Ecto neural progenitor cell (in vitro differentiated cells): ENCODE measurements at regions not wholly inside any gene's neighbourhood (a gene's known extent, or its start where the extent isn't known, plus 50 kb on each side); places are given as distances from the start of the nearest gene placed in this dataset.
A peak's percentile ranks its signal among the peaks of the same experiment; 100 is the strongest.

Source experiments
- DNase-seq: peaks from one replicate; pipeline ENCODE4 v3.0.0-alpha.2; 2018; ENCODE audit warnings: low spot score

DNA sequence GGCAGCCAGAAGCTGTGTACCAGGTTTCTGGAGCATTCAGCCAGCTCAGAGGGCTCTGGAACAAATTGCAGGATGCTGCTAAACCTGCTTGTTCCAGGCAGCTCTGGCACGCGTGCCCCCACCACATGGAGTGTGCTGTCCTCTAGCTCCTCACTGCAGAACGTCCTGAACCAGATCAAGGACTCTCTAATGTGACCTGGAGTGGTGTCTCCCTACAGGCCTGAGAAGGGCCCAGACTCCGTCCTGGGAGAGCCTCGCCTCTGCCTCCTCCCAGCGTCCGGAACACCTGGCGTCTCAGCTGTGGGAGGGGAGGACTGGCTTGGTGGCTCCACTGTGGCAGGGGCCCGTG, 115.6 kb upstream of the GPC1 start:
- peak; percentile 38 for DNase-seq

DNA sequence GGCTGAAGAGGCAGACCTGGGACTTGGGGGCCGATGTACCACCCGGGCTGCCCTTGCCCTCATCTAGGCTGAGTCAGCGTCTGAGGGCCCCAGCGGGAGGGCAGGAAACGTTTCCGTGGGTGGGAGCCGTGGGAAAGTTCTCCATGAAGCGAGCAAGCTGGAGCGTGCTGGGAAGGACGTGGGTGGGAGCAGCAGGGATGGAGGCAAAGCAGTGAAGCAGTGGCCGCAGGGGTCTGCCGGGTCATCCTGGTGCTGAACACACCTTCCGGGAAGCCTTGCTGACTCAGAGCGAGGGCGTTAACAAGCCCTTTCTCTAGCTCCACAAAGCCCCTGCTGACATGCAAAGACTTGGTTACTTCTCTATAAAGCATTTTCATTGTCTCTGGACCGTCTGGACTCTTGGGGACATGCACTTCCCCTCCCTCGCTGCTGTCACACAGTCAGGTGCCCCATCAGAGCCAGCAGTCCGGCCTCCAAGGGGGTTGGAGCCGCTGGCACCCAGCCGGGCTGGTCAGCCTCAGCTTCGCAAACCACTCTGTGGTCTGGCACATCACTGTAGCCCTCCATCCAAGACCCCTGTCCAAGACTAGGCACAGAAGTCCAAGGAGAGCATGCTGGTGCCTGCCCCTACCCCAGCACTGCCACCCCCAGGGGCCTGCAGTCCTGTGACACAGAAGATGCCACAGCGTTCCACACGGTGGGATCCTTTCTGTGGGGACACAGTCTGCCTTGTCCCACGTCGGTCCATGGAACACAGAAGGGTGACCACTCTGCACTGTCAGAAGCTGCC, 115.1 kb upstream of the GPC1 start:
- peak; percentile 45 for DNase-seq

DNA sequence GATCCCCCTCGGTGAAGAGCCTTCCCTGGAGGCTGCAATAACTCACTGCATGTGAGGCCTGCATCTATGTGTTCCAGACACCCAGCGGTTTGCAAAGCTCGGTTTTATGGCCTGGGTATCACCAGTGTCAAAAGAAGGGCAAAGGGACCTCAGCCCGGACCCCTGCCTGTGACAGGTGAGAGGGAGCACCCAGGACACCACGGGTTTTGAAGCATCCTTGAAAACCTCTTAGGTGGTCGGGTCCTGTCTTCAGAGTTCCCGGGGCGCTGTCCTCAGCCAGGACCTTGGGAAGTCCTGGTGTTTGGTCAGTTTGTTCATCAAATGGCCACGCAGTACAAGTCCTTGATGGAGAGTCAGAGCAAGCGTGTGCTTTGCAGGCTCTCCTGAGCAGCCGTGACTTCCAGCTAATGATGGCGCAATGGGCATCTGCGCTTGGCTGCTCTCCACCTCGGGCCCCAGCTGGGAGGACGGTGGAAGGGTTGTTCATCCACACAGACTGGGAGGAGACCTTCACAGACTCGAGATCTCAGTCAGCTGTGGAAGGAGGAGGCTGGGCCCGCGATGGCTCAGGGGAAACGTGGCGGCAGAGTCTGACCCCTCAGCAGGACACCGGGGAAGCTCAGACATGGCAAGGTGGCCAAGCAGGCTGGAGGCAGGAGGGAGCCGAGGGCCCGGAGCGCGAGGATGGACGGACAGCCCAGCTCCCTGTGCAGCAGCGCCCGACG, 113.1 kb upstream of the GPC1 start:
- DNase-seq = peak; percentile 34

DNA sequence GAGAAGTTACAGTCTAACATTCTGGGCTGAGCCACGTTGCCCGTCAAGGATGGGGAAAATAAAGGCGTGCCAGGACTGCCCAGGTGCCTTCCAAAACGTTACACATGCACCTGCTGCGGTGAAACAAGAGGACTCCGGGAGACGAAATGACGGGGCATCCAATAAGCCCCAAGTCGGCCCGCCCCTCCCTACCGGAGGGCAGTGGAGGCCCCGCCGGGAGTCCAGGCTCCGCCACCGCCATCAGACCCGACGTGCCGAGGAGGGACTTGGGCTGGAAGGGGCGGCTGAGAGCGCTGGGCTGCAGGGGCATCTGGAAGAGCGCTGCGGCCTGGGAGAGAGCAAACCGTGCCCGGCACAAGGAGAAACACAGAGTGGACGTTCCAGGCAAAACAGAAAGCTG, 112.5 kb upstream of the GPC1 start:
- peak; percentile 29 for DNase-seq

DNA sequence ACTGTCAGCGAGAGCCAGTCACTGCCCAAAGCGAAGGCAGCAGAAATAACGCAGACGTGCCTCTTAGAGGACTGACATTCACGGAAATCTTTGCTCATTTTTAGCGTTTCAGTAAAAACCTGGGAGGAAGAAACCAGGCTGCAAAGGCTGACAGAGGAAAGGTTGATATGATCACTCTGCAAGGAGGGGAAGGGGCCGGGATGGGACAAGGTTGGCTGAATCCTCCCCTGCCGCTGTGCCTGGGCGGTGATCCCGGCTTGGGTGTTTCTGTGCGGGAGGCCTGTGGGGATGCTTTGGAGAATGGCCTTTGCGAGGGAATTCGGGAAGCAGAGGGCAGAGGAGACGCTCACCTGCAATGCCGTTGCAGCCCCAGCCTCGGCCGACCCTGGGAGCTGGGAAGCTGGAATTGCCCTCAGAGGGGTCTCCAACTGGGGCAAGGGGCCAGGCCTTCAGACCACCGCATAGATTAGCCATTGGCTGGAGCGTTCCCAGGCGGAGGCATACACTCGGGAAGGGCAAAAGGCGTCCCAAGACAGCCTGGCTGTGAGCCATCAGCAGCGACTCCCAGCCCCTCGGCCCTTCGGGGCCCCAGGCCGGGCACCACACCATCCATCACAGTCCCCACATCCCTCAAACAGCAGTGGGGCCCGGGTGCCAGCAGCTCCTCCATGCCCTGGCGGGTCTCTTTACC, 111.7 kb upstream of the GPC1 start:
- peak; percentile 19 for DNase-seq

DNA sequence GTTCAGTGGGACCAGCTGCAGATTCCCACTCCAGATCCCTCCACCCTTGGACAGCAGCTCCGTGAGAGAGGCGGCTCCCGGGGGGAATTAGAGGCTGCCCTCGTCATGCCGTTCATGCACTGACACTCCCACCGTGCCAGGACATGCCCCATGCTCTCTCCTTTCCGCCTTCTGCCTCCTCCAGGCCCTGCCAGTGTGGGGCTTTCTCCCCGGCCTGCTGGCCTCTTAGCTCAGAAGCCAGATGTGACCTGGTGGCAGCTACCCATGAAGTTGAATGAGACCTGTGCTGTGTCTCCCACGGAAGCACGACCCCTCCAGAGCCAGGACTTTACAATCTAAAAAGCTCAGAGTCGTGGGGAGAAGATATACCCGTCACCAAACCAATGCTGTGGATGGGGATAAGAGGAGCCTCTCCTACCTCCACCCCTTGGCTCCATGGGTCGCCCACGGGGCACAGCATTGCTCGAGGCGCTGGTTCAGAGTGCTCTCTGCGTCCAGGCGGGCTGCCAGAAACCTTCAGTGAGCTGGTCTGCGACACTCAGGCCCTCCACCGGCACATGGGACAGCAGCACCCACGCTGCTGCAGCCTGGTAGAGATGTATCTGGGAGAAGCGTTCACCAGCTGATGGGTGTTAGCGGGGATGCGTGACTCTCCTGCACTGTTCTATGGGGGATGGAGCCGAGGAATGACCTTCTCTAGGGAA, 111.0 kb upstream of the GPC1 start:
- DNase-seq = peak; percentile 43

DNA sequence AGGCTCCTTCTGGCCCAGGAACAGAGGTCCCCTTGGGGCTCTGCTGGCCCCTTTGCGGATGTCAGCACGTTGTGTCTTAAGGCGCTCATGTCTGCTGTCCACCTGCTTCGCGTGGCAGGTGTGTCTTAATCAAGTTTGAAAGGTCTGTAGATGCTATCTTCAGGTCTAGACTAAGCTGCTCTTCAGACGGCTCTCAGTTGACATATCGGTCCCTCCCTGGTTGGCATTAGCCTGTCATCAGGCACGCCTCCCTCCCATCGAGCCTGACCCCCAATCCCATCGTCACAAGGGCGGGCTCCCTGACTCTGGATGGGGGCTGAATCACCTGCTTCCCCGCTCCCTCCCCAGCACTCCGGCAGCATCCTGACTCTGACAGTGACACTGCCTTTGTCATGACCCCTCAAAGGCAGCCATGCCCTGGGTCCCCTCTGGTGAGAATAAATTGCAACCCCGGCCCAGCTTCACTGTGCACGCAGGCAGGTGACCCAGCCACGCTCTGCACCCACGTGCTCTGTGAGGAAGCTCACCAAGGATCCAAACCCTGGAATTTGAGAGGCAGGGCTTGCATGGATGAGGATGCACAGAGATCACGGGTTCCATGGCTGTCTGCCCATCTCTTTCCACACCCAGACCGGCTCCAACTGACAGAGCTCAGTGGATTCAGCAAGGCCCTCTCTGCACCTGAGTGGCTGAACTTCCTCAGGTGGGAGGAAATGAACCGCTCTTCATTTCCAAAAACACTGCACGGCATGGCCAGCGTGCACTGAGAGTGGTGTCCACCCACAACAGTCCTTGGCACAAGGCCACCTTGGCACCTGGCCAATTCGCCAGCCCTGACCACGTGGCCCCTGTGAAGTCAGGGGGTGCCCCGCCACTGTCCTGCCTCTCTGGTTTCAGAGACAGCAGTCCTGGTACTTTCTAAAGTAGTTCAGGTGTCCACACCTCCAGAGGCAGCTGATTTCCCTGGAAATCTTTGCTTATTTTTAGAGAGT, 110.2 kb upstream of the GPC1 start:
- DNase-seq = peak; percentile 27

DNA sequence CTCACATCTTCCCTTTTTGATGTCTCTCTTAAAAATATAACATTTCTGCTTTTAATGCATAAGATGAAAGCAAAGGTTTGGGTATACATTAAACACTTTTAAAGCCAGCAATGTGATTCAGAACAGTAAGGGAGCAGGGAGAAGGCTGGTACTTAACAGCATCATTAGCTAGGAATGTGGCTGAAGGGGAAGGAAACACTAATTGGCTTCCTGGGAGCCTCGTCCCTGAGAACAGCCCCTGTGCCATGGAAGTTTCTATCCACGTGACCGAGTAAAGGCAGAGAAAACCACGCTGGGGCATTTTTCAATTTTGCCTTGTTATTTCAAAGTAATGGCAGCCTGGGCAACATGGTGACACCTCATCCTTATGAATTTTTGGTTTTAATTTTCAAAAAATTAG, 109.2 kb upstream of the GPC1 start:
- peak; percentile 24 for DNase-seq

DNA sequence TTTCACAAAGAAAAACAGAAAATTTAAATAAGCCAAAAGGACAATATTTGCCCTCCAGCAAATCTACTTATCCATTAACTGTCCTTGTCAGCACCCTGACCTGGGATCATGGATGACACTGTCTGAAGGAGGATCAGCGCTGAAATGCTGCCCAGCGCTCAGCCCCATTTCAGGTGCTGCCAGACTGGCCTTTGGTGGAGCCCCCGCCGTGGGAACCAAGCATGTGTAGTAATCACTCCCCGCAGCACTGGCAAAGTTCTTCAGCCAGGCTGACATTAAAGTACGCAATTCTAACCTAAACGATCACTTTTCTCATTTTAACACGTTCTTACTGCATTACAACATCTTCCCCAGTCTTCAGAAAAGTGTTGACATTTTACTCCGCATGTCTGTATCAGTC, 108.6 kb upstream of the GPC1 start:
- DNase-seq = peak; percentile 41

DNA sequence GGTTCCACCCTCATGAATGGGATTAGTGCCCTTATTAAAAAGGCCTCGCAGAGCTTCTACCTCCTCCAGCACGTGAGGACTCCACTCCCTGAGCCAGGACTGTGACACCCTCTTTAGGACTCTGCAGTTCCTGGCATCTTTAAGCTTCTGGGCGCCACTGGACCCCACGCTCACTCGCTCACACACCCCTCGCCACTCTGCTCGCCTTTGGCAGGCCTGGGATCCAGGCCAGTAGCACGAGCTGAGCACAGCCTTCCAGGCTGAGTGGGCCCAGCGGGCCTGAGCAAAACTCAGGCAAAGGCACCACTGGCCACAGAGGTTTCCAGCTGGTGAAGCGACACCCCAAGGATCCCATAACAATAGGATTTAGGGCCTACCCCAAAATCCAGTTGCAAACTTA, 107.9 kb upstream of the GPC1 start:
- DNase-seq = peak; percentile 49

DNA sequence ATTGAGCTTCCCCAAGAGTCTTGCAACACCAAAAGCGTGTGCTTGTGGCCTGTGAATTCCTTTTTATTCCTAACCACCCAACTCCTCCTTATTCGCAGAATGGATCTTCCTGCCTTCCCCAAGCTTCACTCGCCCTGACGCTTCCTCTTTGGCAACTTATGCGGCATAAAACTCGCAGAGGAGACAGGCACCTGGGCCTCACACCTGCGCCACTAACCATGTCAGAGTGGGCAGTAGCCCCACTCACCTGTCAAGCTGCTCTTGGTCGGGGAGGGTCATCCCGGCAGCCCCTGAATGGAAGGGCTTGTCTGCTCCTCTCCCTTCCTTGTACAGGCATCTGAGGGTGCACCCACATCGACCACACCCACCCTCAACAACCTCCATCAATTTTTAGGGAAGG, 106.9 kb upstream of the GPC1 start:
- DNase-seq = peak; percentile 31

DNA sequence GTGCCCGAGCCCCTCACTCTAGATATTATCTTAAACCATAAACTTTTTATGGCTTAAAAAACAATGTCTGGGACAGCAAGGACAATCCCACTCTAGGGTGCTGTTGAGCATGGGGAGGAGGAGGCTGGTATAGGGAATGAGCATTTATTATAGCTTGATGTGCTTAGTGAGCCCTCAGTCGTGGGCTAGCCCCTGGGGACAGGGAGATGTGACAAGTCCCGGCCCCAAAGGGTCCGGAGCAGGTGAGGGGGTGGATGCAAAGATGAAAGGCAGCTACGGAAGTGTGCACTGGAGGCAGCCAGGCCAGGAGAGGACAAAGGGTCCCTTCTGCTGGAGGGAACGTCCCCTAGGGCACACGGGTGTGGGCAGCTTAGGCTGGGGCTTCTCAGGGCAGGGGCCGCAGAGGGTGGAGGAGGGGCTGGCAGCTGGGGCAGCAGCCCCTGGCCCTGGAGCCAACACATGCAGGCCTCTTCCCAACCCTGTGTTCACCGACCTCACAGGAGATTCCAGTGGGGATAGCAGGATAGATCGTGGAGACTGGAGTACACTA, 106.3 kb upstream of the GPC1 start:
- DNase-seq = peak; percentile 46

DNA sequence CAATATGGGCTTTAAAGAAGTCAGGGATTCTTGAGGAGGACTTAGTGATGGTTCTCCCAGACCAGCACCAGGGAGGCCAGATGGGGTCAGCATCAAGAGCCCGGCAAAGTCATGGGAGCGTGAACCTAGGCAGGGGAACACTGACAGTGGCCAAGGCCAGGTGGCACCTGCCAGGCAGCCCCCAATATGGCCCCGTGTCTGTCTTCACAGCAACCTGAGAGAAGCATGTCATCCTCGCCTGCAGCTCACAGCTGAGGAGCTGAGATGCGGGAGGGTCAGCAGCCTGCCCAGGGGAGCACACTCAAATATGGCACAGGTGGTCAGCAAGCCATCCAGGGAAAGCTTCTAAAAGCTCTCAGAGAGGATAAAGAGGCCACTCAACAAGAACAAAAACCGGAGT, 105.7 kb upstream of the GPC1 start:
- DNase-seq = peak; percentile 39

DNA sequence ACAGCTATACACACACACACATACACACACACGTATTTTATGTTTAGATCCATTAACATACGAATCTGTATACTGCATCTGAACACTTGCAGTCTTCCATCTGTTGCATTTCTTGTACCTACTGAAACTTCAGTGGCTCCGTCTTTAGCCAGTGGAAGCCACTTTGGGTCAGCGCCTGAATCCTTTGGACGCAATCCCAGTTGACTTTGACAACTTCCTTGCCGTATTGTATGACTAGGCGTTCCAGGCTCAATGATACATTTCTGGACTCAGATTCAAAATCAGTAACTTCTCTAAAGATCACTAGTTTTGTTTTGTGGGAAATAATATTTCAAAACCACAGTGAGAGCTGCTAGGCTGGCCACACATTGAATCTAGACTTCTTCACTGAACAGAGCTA, 101.5 kb upstream of the GPC1 start:
- peak; percentile 16 for DNase-seq

DNA sequence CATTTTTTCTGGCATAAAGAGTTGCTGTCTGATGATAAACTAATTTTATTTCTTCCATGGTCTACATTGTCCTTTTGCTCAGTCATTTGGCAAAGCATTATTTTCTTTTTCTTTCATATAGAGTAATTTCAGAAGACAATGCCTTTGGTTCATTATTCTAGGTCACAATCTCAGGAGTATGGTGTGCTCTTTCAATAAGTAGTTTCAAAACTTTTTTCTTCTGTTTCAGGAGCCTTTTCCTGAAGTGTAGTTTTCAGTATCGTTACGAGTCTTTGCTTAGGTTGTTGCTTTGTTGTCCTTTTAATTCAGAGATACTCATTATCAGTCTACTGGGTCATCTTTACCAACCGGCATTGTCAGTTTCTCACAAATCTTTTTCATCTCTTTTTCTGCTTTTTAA, 100.4 kb upstream of the GPC1 start:
- DNase-seq = no peak

DNA sequence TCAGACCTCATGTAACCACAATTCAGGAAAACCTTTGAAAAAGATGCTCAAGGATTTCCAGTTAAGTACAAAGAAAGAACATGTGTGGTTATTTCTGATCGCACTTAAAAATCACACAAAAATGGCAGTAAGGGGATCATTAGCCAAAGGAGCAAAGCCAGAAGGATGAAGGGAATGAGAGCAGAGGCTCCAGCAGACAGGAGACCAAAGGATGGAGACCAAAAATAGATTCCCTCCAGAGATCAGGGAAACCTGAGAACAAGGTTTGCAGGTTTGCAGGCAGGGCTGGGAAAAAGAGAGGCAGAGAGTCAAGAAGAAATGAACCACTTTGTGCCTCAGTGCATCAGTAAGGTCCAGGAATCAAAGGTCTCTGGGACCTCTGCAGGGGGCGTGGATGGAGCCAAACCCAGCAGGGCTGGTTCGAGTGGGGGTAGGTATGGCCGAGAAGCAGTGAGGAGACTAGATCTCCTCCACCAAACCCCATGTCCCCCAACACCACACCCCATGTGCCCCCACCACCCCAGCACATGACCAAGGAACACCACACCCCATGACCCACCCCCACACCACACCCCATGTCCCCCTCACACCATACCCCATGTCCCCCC, 98.5 kb upstream of the GPC1 start:
- DNase-seq = peak; percentile 19

DNA sequence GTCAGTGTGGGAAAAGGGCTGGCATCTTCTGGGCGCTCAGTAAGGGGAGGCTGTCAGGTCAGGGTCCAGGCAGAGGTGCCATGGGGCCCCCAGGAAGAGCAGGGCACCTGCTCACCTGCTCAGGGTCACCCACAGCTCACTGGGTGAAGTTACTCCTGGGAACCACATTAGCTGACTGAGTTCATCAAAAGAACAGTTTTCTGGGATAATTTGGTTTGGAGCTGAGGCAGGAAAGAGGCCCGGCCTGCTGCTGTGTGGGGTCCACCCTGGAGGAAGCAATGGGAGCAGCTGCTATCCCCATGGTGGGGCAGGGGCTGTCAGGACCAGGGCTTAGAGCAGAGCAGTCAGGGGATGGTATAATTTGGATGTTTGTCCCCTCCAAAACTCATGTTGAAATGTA, 97.2 kb upstream of the GPC1 start:
- peak; percentile 18 for DNase-seq

DNA sequence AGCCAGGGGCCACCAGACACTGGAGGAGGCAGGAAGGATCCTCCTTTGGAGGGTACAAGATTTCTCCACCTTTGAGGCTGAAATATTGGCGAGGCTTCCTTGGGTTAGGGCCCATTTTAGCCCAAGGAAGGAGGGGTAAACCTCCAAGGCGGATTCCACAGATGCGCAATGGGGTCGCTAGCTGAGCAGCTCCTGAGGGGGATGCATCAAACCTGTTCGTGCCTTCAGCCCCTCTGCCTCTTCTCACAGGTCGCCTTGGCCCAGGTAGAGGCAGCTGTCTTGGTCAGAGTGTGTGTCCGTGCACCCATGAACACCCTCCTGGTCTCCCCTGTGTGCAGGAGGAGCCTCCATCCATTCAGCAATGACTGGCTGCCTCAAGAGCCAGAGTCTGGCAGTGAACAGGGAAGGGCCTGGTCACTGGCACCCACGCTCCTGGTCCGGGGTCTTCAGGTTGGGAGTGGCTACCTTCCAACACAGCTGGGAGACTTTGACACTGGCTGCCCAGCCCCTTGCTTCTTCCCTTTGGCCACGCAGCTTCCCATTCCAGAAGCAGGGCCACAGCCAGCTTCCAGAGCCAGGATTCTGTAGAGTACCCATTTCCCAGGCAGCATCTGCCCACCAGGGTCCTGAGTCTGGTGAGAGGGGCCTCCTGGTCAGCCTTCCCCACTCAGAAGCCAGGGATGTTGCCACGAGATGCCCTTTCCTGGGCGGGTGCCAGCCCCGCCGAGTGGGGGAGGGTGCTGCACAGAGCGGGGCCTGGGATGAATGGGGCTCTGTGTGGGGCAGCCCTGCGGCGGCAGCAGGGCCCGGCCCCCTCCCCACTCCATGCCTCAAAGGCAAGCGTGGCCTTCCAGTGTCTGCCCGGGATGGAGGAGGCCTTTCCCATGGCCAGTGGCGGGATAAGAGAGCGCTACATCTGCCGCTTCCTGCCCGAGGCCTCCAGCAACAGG, 95.8 kb upstream of the GPC1 start:
- peak; percentile 42 for DNase-seq

DNA sequence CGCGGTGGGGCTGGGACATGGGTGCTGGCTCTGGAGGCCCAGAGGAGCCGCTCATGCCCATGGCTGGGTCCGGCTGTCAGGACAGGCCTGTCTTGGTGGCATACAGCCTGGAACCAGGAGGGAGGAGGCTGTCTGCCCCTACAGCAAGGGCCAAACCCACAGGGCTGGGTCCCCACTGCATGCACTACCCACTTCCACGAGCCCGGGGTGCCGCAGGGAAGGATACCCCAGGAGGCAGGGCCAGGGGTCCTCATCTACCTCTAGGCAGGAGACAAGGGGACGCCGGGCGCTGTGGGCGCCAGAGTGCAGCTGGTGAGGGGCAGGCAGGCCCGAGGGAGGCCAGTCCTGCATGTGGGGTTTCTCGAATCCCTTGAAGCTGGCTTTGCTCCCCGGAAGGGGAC, 95.1 kb upstream of the GPC1 start:
- DNase-seq = no peak
